T-helper 2 cell treated with Interferon-gamma antibody and Interleukin-4, amounts not matched to agents 5 μg/mL and 100 μg/mL, for 36 hours (primary cell): ENCODE measurements at regions not wholly inside any gene's neighbourhood (a gene's known extent, or its start where the extent isn't known, plus 50 kb on each side); places are given as distances from the start of the nearest gene placed in this dataset.

ENCODE experiments used
- DNase-seq: peaks from one replicate; pipeline ENCODE4 v3.0.0; 2021; ENCODE audit warnings: low spot score
- H3K27ac Mint-ChIP-seq: one replicate; pipeline ENCODE4 v1.8.0; 2021; ENCODE audit warnings: mild to moderate bottlenecking, mixed read lengths
- H3K27me3 Mint-ChIP-seq: one replicate; pipeline ENCODE4 v1.8.0; 2021; ENCODE audit warnings: low read depth, mixed read lengths
- H3K36me3 Mint-ChIP-seq: one replicate; pipeline ENCODE4 v1.8.0; 2021; ENCODE audit warnings: low read depth, mixed read lengths
- H3K4me1 Mint-ChIP-seq: one replicate; pipeline ENCODE4 v1.8.0; 2021; ENCODE audit warnings: low read depth, mixed read lengths
- H3K4me3 Mint-ChIP-seq: one replicate; pipeline ENCODE4 v1.8.0; 2022; ENCODE audit warnings: mild to moderate bottlenecking, moderate library complexity, mixed read lengths
- H3K9me3 Mint-ChIP-seq: one replicate; pipeline ENCODE4 v1.8.0; 2021; ENCODE audit warnings: mixed read lengths

DNA sequence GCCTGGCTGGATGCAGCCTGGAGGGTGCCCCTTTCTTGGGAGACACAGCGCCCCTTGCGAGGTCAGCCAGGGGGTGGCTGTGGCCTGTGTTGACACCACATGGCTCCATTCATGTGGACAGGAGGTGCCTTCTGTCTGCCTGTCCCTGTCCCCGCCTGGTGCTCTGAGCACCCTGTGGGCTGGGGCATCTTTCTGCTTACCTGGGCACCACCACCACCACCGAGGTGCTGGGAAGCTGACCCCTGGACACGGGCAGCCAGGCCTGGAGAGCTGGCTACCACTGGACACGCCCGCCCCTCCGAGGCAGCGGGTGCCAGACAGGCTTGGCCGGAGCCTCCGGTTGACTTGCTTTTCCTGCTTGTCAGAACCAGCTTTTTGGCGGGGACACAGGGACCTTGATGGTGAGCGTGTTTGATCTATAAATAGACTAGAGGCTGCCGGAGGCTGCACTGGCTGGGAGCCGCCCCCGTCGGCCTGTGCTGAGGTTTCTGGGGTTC is 121.3 kb upstream of the GSE1 start:
- Mint-ChIP-seq H3K27ac (no peak overlapping the region), H3K4me3 (no peak overlapping the region), H3K9me3 (no peaks in the 10 kb centered on the region), H3K36me3 (no peaks in the 10 kb centered on the region), H3K4me1 (no peaks in the 10 kb centered on the region), H3K27me3 (no peaks in the 10 kb centered on the region)
- no peak for DNase-seq

- H3K27me3 Mint-ChIP-seq: no peaks in the 10 kb centered on the region
- H3K9me3 Mint-ChIP-seq: no peaks in the 10 kb centered on the region
- H3K4me1 Mint-ChIP-seq: no peaks in the 10 kb centered on the region
- no peak overlapping the region for H3K4me3 Mint-ChIP-seq
- H3K27ac Mint-ChIP-seq: no peak overlapping the region
- DNase-seq: no peak
- H3K36me3 Mint-ChIP-seq: no peaks in the 10 kb centered on the region
Measured at GRCh38 chr16:85492295-85492864, 120.7 kb upstream of the GSE1 start.

DNA sequence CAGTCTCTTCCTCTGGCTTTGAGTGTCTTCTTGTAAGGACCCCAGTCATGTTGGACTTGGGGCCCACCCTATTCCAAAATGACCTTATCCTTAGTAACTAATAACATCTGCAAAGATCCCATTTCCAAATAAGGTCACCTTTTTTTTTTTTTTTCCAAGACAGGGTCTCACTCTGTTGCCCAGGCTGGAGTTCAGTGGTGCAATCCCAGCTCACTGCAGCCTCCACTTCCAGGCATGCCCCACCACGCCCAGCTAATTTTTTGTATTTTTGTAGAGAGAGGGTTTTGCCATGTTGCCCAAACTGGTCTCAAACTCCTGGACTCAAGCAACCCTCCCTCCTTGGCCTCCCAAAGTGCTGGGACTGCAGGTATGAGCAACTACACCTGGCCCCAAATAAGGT is 118.8 kb upstream of the GSE1 start:
- Mint-ChIP-seq H3K9me3 (no peaks in the 10 kb centered on the region), H3K36me3 (no peaks in the 10 kb centered on the region), H3K4me1 (no peaks in the 10 kb centered on the region), H3K4me3 (no peak overlapping the region), H3K27ac (no peak overlapping the region), H3K27me3 (no peaks in the 10 kb centered on the region)
- DNase-seq: no peak

GRCh38 chr16:85495259-85495658 is 117.9 kb upstream of the GSE1 start:
- no peaks in the 10 kb centered on the region for H3K27me3 Mint-ChIP-seq
- no peak overlapping the region for H3K4me3 Mint-ChIP-seq
- no peaks in the 10 kb centered on the region for H3K9me3 Mint-ChIP-seq
- H3K36me3 Mint-ChIP-seq: no peaks in the 10 kb centered on the region
- no peaks in the 10 kb centered on the region for H3K4me1 Mint-ChIP-seq
- no peak overlapping the region for H3K27ac Mint-ChIP-seq
- no peak for DNase-seq

DNA sequence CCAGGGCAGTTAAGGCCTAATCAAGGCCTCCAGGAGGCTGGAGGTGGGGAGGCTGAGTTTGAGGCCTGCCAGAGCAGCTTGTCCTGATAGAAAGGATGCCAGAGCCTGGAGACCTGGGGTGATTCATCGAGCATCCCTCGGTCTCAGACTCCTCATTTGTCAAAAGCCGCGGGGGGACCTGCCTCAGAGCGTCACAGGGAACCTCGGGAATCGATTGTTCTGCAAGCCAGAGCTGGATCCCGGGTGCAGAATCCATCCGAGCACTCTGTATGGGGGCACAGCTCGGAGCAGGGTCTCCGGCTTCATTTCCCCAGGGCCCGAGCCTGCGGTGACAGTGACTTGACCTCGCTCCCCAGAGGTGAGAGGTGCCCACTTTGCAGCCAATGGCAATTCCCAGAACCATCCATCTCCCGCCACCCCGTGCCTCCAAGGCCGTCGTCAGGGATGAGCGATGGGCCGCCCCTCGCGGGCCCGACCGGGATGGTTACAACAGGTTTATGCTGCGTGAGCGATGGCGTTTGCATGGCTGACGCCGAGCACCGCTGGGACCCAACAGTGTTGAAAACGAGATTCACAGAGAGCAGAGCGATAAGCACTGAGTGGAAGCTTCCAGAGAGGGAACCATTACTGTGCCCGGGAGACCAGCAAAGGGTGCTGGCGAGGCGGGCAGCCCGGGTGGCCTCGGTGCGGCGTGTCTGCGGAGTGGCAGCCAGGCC is 117.1 kb upstream of the GSE1 start:
- no peaks in the 10 kb centered on the region for H3K36me3 Mint-ChIP-seq
- no peak overlapping the region for H3K27ac Mint-ChIP-seq
- H3K9me3 Mint-ChIP-seq: no peaks in the 10 kb centered on the region
- DNase-seq: no peak
- no peak overlapping the region for H3K4me3 Mint-ChIP-seq
- no peaks in the 10 kb centered on the region for H3K4me1 Mint-ChIP-seq
- no peaks in the 10 kb centered on the region for H3K27me3 Mint-ChIP-seq

DNA sequence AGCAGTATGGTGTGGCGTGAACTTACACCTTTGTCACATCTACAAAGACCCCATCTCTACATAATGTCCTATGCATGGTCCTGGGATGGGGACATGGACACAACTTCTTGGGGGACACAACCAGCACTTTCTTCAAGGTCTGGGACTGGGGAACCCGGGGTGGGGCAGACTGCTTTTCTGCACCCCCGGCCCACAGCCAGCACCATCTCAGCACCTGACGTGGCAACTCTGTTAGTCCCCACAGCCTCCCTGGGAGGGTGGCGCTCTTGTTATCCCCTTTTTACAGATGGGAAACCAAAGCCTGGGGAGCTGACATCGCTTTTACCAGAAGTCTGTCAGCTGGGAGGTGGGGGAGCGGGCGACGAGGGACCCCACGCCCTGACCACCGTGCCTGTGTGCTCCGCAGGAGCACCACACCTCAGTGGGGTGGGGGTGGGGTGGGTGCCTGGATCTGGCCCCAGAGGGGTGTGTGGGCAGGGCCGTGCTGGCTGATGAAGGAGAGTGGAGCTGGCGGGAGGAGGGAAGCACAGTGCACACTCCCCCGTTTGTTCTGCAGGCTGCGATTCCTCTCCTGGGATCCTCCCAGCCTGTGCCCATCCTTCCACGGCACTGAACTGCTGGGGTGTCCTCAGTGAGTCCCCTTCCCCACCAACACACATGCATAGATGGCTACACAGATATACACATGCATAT is 115.4 kb upstream of the GSE1 start:
- H3K4me3 Mint-ChIP-seq: no peak overlapping the region
- DNase-seq: no peak
- no peaks in the 10 kb centered on the region for H3K4me1 Mint-ChIP-seq
- H3K9me3 Mint-ChIP-seq: no peaks in the 10 kb centered on the region
- H3K36me3 Mint-ChIP-seq: no peaks in the 10 kb centered on the region
- H3K27ac Mint-ChIP-seq: no peak overlapping the region
- H3K27me3 Mint-ChIP-seq: no peaks in the 10 kb centered on the region

- H3K9me3 Mint-ChIP-seq: no peaks in the 10 kb centered on the region
- H3K27ac Mint-ChIP-seq: no peak overlapping the region
- H3K27me3 Mint-ChIP-seq: no peaks in the 10 kb centered on the region
- no peaks in the 10 kb centered on the region for H3K36me3 Mint-ChIP-seq
- no peak for DNase-seq
- H3K4me1 Mint-ChIP-seq: no peaks in the 10 kb centered on the region
- H3K4me3 Mint-ChIP-seq: no peak overlapping the region
Measured at GRCh38 chr16:85498607-85499006, 114.5 kb upstream of the GSE1 start.

- H3K4me1 Mint-ChIP-seq: no peaks in the 10 kb centered on the region
- DNase-seq: no peak
- no peak overlapping the region for H3K27ac Mint-ChIP-seq
- H3K9me3 Mint-ChIP-seq: no peaks in the 10 kb centered on the region
- no peaks in the 10 kb centered on the region for H3K27me3 Mint-ChIP-seq
- no peak overlapping the region for H3K4me3 Mint-ChIP-seq
- H3K36me3 Mint-ChIP-seq: no peaks in the 10 kb centered on the region
Measured at GRCh38 chr16:85500220-85500619, 112.9 kb upstream of the GSE1 start.

DNA sequence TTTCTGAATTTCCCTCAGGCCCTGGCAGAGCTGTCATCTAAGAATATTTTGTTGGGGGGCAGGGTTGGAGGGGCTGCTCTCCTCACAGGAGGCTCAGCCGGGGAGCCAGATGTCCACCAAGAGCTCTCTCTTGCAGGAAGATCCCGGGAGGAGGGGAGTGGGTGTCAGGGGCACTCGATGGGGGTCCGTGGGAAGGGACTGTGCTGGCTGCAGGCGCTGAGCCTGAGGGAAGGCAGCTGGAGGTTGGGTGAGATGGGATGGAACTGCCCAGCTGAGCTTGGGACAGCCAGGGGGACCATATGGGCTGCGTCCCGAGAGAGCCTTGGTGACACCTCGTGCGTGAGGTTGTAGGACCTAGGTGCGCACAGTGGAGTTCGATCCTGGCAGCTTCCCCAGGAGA is 111.2 kb upstream of the GSE1 start:
- H3K9me3 Mint-ChIP-seq: no peaks in the 10 kb centered on the region
- H3K27ac Mint-ChIP-seq: no peak overlapping the region
- no peaks in the 10 kb centered on the region for H3K4me1 Mint-ChIP-seq
- H3K27me3 Mint-ChIP-seq: no peaks in the 10 kb centered on the region
- DNase-seq: no peak
- no peak overlapping the region for H3K4me3 Mint-ChIP-seq
- no peaks in the 10 kb centered on the region for H3K36me3 Mint-ChIP-seq

DNA sequence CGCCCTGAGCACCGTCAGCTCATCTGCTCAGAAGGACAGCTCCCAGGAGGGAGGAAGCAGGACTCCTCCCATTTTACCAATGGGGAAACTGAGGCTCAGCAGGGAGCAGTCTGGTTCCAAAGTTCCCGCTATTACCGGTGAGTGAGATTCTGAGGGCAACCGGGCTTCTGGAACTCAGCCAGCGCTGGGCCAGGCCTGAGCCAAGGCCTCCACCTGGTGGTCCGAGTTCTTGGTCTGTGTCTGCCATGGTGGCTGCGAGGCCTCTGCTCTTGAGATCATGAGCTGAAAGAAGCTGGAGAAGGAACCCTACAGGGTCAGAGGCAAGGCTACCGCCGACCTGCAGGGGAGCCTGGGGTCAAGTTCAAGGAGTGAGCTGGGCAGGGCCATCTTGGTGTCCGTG is 110.8 kb upstream of the GSE1 start:
- no peaks in the 10 kb centered on the region for H3K27me3 Mint-ChIP-seq
- H3K4me1 Mint-ChIP-seq: no peaks in the 10 kb centered on the region

GRCh38 chr16:85503679-85504231 is 109.4 kb upstream of the GSE1 start:
- H3K27ac Mint-ChIP-seq: no peak overlapping the region
- H3K4me3 Mint-ChIP-seq: no peak overlapping the region
- no peaks in the 10 kb centered on the region for H3K27me3 Mint-ChIP-seq
- DNase-seq: no peak
- H3K4me1 Mint-ChIP-seq: no peaks in the 10 kb centered on the region
- H3K36me3 Mint-ChIP-seq: no peaks in the 10 kb centered on the region
- H3K9me3 Mint-ChIP-seq: no peaks in the 10 kb centered on the region

More for the DNA sequence above, 110.8 kb upstream of the GSE1 start:
- no peak overlapping the region for H3K4me3 Mint-ChIP-seq
- DNase-seq: no peak
- no peaks in the 10 kb centered on the region for H3K9me3 Mint-ChIP-seq
- H3K27ac Mint-ChIP-seq: no peak overlapping the region
- H3K36me3 Mint-ChIP-seq: no peaks in the 10 kb centered on the region

DNA sequence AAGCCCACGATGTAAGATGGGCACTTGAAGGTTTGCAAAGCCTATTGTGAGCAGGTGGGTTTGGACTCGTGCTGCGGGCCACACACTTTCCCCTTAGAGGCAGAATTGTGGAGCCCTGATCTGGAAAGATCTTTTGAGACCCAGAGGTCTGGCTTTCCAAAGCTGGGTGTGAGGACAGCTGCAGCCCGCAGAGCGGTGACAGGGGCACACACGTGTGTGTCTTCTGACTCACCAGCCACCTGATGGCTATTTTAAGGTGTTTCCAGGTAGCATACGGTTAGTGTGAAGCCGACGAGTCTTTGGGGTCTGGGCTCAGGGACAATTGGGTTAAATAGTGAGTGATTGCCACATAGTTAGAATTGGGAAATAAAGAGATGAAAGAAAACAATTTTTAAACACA is 108.9 kb upstream of the GSE1 start:
- Mint-ChIP-seq H3K4me1 (no peaks in the 10 kb centered on the region), H3K27ac (no peak overlapping the region), H3K27me3 (no peaks in the 10 kb centered on the region), H3K36me3 (no peaks in the 10 kb centered on the region), H3K4me3 (no peak overlapping the region), H3K9me3 (no peaks in the 10 kb centered on the region)
- DNase-seq: no peak

- H3K4me1 Mint-ChIP-seq: no peaks in the 10 kb centered on the region
- no peak for DNase-seq
Measured at GRCh38 chr16:85505794-85506634, 107.1 kb upstream of the GSE1 start.

DNA sequence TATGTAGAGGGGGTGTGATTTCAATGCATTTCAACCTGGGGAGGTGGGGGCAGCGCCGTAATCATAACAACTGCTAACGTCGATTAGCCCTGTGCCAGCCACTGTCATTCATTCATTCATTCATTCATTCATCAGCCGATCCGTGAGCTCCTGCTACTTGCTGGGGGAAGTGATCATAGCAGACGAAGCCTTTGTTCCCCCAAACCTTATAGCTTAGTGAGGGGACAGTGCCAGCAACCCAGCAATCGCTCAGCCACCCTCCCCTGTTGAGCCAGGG is 106.5 kb upstream of the GSE1 start:
- Mint-ChIP-seq H3K9me3 (no peaks in the 10 kb centered on the region), H3K4me1 (no peaks in the 10 kb centered on the region), H3K4me3 (no peak overlapping the region), H3K36me3 (no peaks in the 10 kb centered on the region), H3K27ac (no peak overlapping the region), H3K27me3 (no peaks in the 10 kb centered on the region)
- no peak for DNase-seq

More at GRCh38 chr16:85505794-85506634, 107.1 kb upstream of the GSE1 start:
- Mint-ChIP-seq H3K36me3 (no peaks in the 10 kb centered on the region), H3K4me3 (no peak overlapping the region), H3K27me3 (no peaks in the 10 kb centered on the region), H3K9me3 (no peaks in the 10 kb centered on the region), H3K27ac (no peak overlapping the region)
